NCI-H524 (cell line): ENCODE measurements at regions not wholly inside any gene's neighbourhood (a gene's known extent, or its start where the extent isn't known, plus 50 kb on each side); places are given as distances from the start of the nearest gene placed in this dataset.

Experiments used
- DNase-seq, 2 experiments: peaks; one replicate each; lab custom pipeline; 2025; lab: John Stamatoyannopoulos, UW

- no peak for DNase-seq
These were observed 142.5 kb upstream of the TNS3 start for GRCh38 chr7:47724335-47724982.

DNA sequence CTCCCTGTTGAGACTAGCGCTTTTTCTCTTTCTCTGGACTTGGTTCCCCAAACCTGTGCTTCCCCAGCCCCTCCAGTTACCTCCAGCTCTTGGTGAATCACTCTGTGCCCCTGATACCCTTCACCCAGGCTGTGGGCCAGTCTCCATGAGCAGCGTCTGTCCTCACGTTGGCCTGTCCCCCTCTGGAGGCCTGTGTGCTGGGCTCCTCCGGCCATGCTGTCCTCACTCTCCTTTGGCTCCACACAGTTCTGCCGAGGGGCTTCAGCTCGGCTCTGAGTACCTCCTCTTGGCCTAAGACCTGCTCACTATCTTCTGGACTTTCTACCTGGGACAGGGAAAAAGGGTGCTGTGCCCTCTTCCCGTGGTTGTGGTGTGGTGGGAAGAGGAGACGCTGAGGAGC, 140.2 kb upstream of the TNS3 start:
- DNase-seq: no peak

DNA sequence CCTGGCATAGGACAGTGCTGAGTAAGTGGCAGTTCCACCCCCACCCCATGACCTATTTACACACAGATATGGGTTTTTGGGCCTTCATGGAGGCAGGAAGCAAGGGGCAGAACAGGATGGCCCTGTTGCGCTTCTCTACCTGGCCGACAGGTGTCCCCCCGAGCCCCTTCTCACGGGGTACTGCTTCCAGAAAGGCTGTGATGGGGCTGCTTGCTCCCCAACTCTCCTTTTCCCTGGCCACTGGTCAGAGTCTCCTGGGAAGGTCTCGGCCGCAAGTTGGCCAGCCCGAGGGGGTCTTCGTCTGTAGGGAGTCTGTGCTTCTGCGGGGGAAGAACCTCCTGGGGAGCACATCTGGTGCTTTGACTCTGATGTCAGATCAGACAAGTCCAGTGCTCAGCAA, 139.8 kb upstream of the TNS3 start:
- DNase-seq: no peak

DNA sequence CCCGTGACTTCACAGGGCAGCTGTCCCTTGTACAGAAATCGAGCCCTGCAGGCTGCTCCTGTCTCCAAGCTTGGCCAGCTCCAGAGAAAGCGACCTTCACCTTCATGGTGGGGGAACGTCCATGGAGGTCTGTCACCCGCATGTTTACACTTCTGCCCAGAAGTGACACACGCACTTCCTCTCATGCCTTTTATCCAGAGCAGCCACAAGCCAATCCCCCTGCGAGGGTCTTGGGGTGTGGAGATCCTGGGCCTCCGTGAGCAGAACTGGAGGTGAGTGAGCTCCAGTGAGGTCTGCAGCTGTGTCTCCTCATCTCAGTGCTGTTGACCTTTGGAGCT, 139.0 kb upstream of the TNS3 start:
- no peak for DNase-seq

DNA sequence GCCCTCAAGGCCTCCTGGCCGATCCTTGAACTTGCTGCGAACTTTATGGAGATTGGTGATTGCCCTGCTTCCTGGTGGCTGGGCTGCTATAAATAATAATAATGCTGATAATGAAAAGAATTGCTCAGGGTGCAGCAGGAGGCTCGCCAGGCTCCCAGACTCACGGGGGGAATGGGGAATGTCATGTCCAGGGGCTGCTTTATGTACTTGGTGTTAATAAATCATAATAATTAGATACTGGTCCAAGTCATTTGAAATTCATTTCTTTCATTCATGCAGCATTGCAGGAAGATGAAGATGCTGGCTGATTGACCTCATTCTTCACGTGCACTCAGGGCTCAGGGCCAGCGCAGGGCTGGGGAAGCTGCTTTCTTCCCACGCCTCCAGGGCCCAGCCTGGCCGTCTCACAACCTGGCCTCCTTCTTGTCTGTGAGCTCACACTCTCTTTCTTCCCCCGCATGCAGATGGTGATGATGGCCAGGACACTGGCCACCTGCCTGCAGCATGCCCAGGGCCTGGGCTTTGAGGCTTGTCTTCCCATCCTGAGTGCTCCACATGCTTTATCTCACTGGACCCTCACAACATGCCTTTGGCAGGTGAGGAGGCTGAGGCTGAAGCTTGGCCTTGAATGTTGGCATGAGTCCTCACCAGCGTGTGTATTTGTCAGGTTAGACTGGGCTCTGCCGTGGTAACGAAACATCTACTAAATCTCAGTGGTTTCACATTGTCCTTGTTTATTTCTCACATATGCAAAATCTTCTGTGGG, 138.4 kb upstream of the TNS3 start:
- no peak for DNase-seq

DNA sequence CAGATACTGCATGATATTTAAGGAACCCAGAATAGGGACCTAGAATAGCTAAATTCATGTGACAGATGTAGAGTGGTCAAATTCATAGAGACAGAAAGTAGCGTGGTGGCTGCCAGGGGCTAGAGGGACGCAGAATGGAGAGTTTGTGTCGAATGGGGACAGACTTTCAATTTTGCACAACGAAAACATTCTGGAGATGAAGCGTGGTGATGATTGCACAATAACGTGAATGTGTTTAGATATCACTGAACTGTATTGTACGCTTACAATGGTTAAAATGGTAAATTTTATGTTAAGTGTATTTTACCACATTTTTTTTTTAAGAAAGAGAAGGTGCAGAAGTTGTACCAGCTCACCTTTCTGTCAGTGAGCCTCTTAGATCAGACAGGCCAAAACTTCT, 137.8 kb upstream of the TNS3 start:
- no peak for DNase-seq

GRCh38 chr7:47715631-47716068, 133.7 kb upstream of the TNS3 start:
- DNase-seq: no peak

GRCh38 chr7:47714669-47715607, 133.0 kb upstream of the TNS3 start:
- no peak for DNase-seq

- DNase-seq: no peak
These were observed 131.7 kb upstream of the TNS3 start for GRCh38 chr7:47713595-47713994.

GRCh38 chr7:47712416-47712815, 130.5 kb upstream of the TNS3 start:
- DNase-seq: no peak

GRCh38 chr7:47711776-47712175, 129.9 kb upstream of the TNS3 start:
- DNase-seq: no peak

DNA sequence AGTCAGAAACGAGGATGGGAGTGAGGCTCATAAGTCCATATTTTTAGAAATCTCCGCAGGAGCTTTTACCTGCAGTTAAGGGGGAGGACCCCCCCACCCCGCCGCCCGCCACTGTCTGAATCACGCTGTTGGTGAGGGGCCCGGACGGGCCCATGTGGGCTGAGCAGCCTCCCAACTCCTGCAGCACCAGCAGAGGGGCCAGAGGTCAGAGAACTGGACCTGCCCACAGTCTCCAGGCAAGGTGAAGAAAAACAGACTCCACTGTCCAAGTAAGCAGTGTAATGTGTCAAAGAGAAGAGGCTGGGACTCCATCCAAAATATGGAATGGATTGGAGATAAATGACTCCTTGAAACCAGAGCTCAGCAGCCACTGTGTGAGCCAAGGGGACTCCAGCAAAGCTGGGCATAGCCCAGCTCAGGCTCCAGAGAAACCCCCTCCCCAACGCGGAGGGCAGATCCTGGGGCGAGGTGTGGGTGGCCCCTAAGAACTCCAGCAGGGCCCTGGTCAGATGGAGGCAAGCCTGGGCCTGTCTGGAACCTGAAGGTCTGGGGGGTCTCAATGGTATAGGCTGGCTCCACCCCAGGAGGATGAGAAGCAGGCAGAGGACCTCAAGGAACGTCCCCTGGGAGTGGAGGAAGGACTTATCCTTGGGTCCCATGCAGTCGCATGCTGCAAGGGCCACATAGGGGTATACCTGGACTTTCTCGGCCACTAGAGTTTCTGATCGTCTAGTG, 128.5 kb upstream of the TNS3 start:
- DNase-seq: no peak

GRCh38 chr7:47709451-47709850, 127.5 kb upstream of the TNS3 start:
- no peak for DNase-seq

DNA sequence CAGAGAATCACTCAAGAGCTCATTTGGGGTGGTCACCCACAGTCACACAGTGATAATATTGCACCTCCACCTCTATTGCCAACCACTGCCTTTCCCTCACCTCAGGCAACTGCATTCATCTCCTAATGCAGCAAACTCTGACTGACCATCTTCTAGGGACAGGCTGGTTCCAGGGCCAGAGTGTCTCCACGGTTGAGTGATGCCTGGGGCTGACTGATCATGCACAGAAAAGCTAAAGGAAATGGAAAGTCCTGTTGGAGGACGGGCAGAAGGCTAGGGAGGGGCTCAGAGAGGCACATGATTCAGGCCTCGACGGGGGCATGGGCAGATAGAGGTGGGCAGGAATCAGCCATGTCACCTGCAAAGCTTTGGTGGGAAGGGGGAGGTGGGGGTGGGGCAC, 127.1 kb upstream of the TNS3 start:
- DNase-seq: no peak

DNA sequence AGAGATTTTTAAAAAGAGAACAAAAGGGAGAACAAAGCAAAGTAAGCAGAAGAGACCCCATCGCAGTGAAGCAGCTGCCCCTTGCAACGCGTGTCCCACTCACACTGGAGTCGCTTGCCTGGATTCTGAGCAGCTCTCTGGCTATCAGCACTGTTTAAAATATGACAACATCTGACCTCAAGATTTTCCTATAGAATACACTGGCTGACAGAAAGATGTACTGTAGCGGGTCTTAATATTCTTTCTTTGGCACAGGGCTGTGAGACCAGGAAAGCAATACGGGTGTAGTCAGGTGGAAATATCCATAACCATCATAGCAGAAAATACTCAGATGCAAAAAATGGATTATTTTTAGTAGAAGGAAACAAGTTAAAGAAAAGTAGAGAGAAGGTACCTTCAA, 125.7 kb upstream of the TNS3 start:
- DNase-seq: no peak

DNA sequence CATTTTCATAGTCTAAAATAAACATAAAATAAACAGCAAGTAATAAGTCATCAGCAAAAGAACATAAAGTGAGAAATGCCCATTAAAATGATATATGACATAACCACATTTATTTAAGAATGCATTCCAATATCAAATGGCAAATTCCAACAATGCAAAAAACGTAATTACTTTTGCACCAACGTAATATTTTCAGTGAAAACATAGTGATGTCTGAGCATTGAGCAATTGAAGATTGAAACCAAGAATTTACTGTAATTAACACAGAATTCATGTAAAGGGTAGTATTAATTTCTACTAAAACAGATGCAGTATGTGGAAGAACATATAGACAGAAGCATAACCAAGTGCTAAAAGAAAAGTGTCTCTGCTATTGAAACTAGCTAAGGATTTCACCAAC, 123.0 kb upstream of the TNS3 start:
- no peak for DNase-seq

DNA sequence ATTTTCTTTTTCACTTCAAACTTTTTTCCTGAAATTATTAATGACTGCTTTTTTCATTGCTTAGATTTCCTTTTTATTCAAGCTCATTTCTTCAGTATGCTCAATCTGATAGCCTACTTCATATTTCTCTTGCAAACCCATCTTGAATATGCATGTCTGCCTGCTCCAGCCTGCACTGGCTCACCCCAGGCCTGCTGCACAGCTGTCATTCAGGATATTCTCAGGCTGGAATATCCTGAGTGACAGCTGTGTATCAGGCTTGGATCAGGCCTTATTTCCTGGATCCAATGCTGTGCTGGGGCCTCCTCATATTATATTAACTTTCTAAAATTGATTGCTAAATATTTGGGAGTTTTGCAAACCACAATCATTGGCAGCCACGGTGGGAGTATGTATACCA, 120.2 kb upstream of the TNS3 start:
- peak in 1 of 2 experiments; percentile 4 for DNase-seq

DNA sequence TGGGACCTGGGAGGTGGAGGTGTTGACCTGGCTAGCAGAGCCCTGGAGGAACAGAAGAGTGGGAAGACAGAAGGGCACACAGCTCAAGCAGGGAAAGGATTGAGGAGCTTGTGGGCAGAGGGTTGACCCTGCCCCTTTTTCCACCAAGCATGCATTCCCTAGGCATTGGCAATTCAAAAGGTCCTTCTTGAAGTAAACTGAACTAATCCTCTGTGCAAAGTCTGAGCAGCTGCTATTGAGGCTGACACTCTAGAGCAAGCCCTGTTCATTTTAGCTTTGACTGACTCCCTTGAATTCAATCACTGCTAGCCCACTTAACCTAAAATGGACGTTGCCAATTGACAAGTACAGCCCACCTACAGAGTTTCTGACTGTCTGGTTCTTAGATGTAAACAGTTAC, 116.5 kb upstream of the TNS3 start:
- DNase-seq: no peak

- no peak for DNase-seq
These were observed 115.6 kb upstream of the TNS3 start for GRCh38 chr7:47697543-47697942.

GRCh38 chr7:47696152-47696710, 114.3 kb upstream of the TNS3 start:
- DNase-seq: no peak

GRCh38 chr7:47693216-47693615, 111.3 kb upstream of the TNS3 start:
- DNase-seq: no peak

DNA sequence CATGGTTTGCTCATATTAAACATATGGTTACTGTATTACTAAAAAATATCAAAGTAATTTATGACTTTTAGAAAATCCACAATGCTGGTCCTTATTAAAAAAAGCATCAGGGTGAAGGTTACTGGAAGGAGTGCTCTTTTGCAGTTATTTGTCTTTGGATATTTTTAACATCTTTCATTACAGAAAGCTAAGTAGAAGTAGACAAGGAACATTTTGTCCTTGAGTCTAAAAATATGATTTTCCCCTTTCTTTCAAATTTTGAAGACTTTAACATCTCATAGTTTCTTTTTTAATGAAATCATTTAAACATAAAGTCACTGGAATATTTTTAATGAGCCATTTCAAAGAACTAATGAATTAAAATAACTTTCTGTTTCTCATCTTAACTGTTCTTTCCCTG, 110.1 kb upstream of the TNS3 start:
- DNase-seq: no peak
